ENCODE measurements at regions not wholly inside any gene's neighbourhood (a gene's known extent, or its start where the extent isn't known, plus 50 kb on each side); places are given as distances from the start of the nearest gene placed in this dataset.

- Histone ChIP-seq H3K9me3 (ENCODE audit: control insufficient read depth, low read depth, low read length) (no peaks in the 10 kb centered on the region), H3K9ac (ENCODE audit: low read length) (no peak overlapping the region), H3K4me1 (ENCODE audit: control insufficient read depth, low read depth, low read length) (no peaks in the 10 kb centered on the region), H3K36me3 (ENCODE audit: control insufficient read depth, low read depth, low read length) (no peaks in the 10 kb centered on the region), H3K27me3 (ENCODE audit: control insufficient read depth, insufficient read depth, low read length) (no peaks in the 10 kb centered on the region), H3K27ac (ENCODE audit: low read length) (no peak overlapping the region), H3K4me3 (ENCODE audit: low read length) (no peak overlapping the region)
These were observed 1199.1 kb downstream of the ADGRL3 start for GRCh38 chr4:62399242-62399641.

GRCh38 chr4:62398318-62398717, 1198.2 kb downstream of the ADGRL3 start:
- Histone ChIP-seq H3K4me3 (ENCODE audit: low read length) (no peak overlapping the region), H3K9me3 (ENCODE audit: control insufficient read depth, low read depth, low read length) (no peaks in the 10 kb centered on the region), H3K4me1 (ENCODE audit: control insufficient read depth, low read depth, low read length) (no peaks in the 10 kb centered on the region), H3K27me3 (ENCODE audit: control insufficient read depth, insufficient read depth, low read length) (no peaks in the 10 kb centered on the region), H3K27ac (ENCODE audit: low read length) (no peak overlapping the region), H3K9ac (ENCODE audit: low read length) (no peak overlapping the region), H3K36me3 (ENCODE audit: control insufficient read depth, low read depth, low read length) (no peaks in the 10 kb centered on the region)

GRCh38 chr4:62394766-62395165, 1194.6 kb downstream of the ADGRL3 start:
- no peak overlapping the region for H3K4me3 ChIP-seq (ENCODE audit: low read length)
- H3K4me1 ChIP-seq (ENCODE audit: control insufficient read depth, low read depth, low read length): no peaks in the 10 kb centered on the region
- H3K9me3 ChIP-seq (ENCODE audit: control insufficient read depth, low read depth, low read length): no peaks in the 10 kb centered on the region
- no peak overlapping the region for H3K9ac ChIP-seq (ENCODE audit: low read length)
- H3K36me3 ChIP-seq (ENCODE audit: control insufficient read depth, low read depth, low read length): no peaks in the 10 kb centered on the region
- H3K27ac ChIP-seq (ENCODE audit: low read length): no peak overlapping the region
- H3K27me3 ChIP-seq (ENCODE audit: control insufficient read depth, insufficient read depth, low read length): no peaks in the 10 kb centered on the region

GRCh38 chr4:62387808-62388207, 1187.7 kb downstream of the ADGRL3 start:
- Histone ChIP-seq H3K27me3 (ENCODE audit: control insufficient read depth, insufficient read depth, low read length) (no peaks in the 10 kb centered on the region), H3K4me3 (ENCODE audit: low read length) (no peak overlapping the region), H3K36me3 (ENCODE audit: control insufficient read depth, low read depth, low read length) (no peaks in the 10 kb centered on the region), H3K27ac (ENCODE audit: low read length) (no peak overlapping the region), H3K9ac (ENCODE audit: low read length) (no peak overlapping the region), H3K4me1 (ENCODE audit: control insufficient read depth, low read depth, low read length) (no peaks in the 10 kb centered on the region), H3K9me3 (ENCODE audit: control insufficient read depth, low read depth, low read length) (no peaks in the 10 kb centered on the region)

- Histone ChIP-seq H3K9me3 (ENCODE audit: control insufficient read depth, low read depth, low read length) (no peaks in the 10 kb centered on the region), H3K4me3 (ENCODE audit: low read length) (no peak overlapping the region), H3K4me1 (ENCODE audit: control insufficient read depth, low read depth, low read length) (no peaks in the 10 kb centered on the region), H3K27ac (ENCODE audit: low read length) (no peak overlapping the region), H3K27me3 (ENCODE audit: control insufficient read depth, insufficient read depth, low read length) (no peaks in the 10 kb centered on the region), H3K36me3 (ENCODE audit: control insufficient read depth, low read depth, low read length) (no peaks in the 10 kb centered on the region), H3K9ac (ENCODE audit: low read length) (no peak overlapping the region)
These were observed 1177.6 kb downstream of the ADGRL3 start for GRCh38 chr4:62377700-62378099.

GRCh38 chr4:62377245-62377644, 1177.1 kb downstream of the ADGRL3 start:
- Histone ChIP-seq H3K9ac (ENCODE audit: low read length) (no peak overlapping the region), H3K27ac (ENCODE audit: low read length) (no peak overlapping the region), H3K36me3 (ENCODE audit: control insufficient read depth, low read depth, low read length) (no peaks in the 10 kb centered on the region)

GRCh38 chr4:62366939-62367338, 1166.8 kb downstream of the ADGRL3 start:
- Histone ChIP-seq H3K4me1 (ENCODE audit: control insufficient read depth, low read depth, low read length) (no peaks in the 10 kb centered on the region), H3K9ac (ENCODE audit: low read length) (no peak overlapping the region), H3K36me3 (ENCODE audit: control insufficient read depth, low read depth, low read length) (no peaks in the 10 kb centered on the region), H3K27ac (ENCODE audit: low read length) (no peak overlapping the region), H3K4me3 (ENCODE audit: low read length) (no peak overlapping the region), H3K27me3 (ENCODE audit: control insufficient read depth, insufficient read depth, low read length) (no peaks in the 10 kb centered on the region), H3K9me3 (ENCODE audit: control insufficient read depth, low read depth, low read length) (no peaks in the 10 kb centered on the region)

More at GRCh38 chr4:62377245-62377644, 1177.1 kb downstream of the ADGRL3 start:
- Histone ChIP-seq H3K4me3 (ENCODE audit: low read length) (no peak overlapping the region), H3K9me3 (ENCODE audit: control insufficient read depth, low read depth, low read length) (no peaks in the 10 kb centered on the region), H3K27me3 (ENCODE audit: control insufficient read depth, insufficient read depth, low read length) (no peaks in the 10 kb centered on the region), H3K4me1 (ENCODE audit: control insufficient read depth, low read depth, low read length) (no peaks in the 10 kb centered on the region)

- Histone ChIP-seq H3K27me3 (ENCODE audit: control insufficient read depth, insufficient read depth, low read length) (no peaks in the 10 kb centered on the region), H3K9ac (ENCODE audit: low read length) (no peak overlapping the region), H3K9me3 (ENCODE audit: control insufficient read depth, low read depth, low read length) (no peaks in the 10 kb centered on the region), H3K4me3 (ENCODE audit: low read length) (no peak overlapping the region), H3K4me1 (ENCODE audit: control insufficient read depth, low read depth, low read length) (no peaks in the 10 kb centered on the region), H3K36me3 (ENCODE audit: control insufficient read depth, low read depth, low read length) (no peaks in the 10 kb centered on the region), H3K27ac (ENCODE audit: low read length) (no peak overlapping the region)
These were observed 1160.0 kb downstream of the ADGRL3 start for GRCh38 chr4:62360156-62360545.

GRCh38 chr4:62359441-62360155, 1159.5 kb downstream of the ADGRL3 start:
- no peaks in the 10 kb centered on the region for H3K9me3 ChIP-seq (ENCODE audit: control insufficient read depth, low read depth, low read length)
- no peak overlapping the region for H3K9ac ChIP-seq (ENCODE audit: low read length)
- H3K4me1 ChIP-seq (ENCODE audit: control insufficient read depth, low read depth, low read length): no peaks in the 10 kb centered on the region
- H3K27me3 ChIP-seq (ENCODE audit: control insufficient read depth, insufficient read depth, low read length): no peaks in the 10 kb centered on the region
- no peak overlapping the region for H3K27ac ChIP-seq (ENCODE audit: low read length)
- no peak overlapping the region for H3K4me3 ChIP-seq (ENCODE audit: low read length)
- H3K36me3 ChIP-seq (ENCODE audit: control insufficient read depth, low read depth, low read length): no peaks in the 10 kb centered on the region

GRCh38 chr4:62344915-62345314, 1144.8 kb downstream of the ADGRL3 start:
- Histone ChIP-seq H3K27ac (ENCODE audit: low read length) (no peak overlapping the region), H3K4me1 (ENCODE audit: control insufficient read depth, low read depth, low read length) (no peaks in the 10 kb centered on the region), H3K4me3 (ENCODE audit: low read length) (no peak overlapping the region), H3K9me3 (ENCODE audit: control insufficient read depth, low read depth, low read length) (peaks cover 4% of the 10 kb centered on the region), H3K36me3 (ENCODE audit: control insufficient read depth, low read depth, low read length) (no peaks in the 10 kb centered on the region), H3K9ac (ENCODE audit: low read length) (no peak overlapping the region), H3K27me3 (ENCODE audit: control insufficient read depth, insufficient read depth, low read length) (no peaks in the 10 kb centered on the region)

GRCh38 chr4:62344474-62344873, 1144.3 kb downstream of the ADGRL3 start:
- no peaks in the 10 kb centered on the region for H3K36me3 ChIP-seq (ENCODE audit: control insufficient read depth, low read depth, low read length)
- no peaks in the 10 kb centered on the region for H3K27me3 ChIP-seq (ENCODE audit: control insufficient read depth, insufficient read depth, low read length)
- no peaks in the 10 kb centered on the region for H3K4me1 ChIP-seq (ENCODE audit: control insufficient read depth, low read depth, low read length)
- H3K9ac ChIP-seq (ENCODE audit: low read length): no peak overlapping the region
- no peak overlapping the region for H3K4me3 ChIP-seq (ENCODE audit: low read length)
- peaks cover 4% of the 10 kb centered on the region for H3K9me3 ChIP-seq (ENCODE audit: control insufficient read depth, low read depth, low read length)
- no peak overlapping the region for H3K27ac ChIP-seq (ENCODE audit: low read length)

GRCh38 chr4:62342346-62342745, 1142.2 kb downstream of the ADGRL3 start:
- Histone ChIP-seq H3K27ac (ENCODE audit: low read length) (no peak overlapping the region), H3K4me1 (ENCODE audit: control insufficient read depth, low read depth, low read length) (no peaks in the 10 kb centered on the region), H3K27me3 (ENCODE audit: control insufficient read depth, insufficient read depth, low read length) (no peaks in the 10 kb centered on the region), H3K9me3 (ENCODE audit: control insufficient read depth, low read depth, low read length) (peaks cover 4% of the 10 kb centered on the region), H3K36me3 (ENCODE audit: control insufficient read depth, low read depth, low read length) (no peaks in the 10 kb centered on the region), H3K9ac (ENCODE audit: low read length) (no peak overlapping the region), H3K4me3 (ENCODE audit: low read length) (no peak overlapping the region)

Measured in iPS-18a (cell line).